Peyer's patch (tissue), 4 donors: ENCODE measurements at regions not wholly inside any gene's neighbourhood (a gene's known extent, or its start where the extent isn't known, plus 50 kb on each side); places are given as distances from the start of the nearest gene placed in this dataset.

Source experiments
- DNase-seq, 3 donors: peaks; one replicate each; pipeline ENCODE4 v3.0.0-alpha.2; 2017 to 2019
- H3K27ac ChIP-seq, 4 donors: fragments of 200-600 bp; sonication (generic); one replicate each; pipeline ENCODE4 v1.5.1; 2016 to 2019
- H3K27me3 ChIP-seq, 2 donors: fragments of 200-600 bp; sonication (generic); one replicate each; pipeline ENCODE4 v1.5.1; 2019
- H3K36me3 ChIP-seq, 3 donors: fragments of 200-600 bp; sonication (generic); one replicate each; pipeline ENCODE4 v1.5.1; 2016 to 2019
- H3K4me1 ChIP-seq, 4 donors: fragments of 200-600 bp; sonication (generic); one replicate each; pipeline ENCODE4 v1.5.1; 2016 to 2019
- H3K4me3 ChIP-seq, 4 donors: fragments of 200-600 bp; sonication (generic); 1 replicate in 3 of 4; 2 replicates in 1 of 4; pipeline ENCODE4 v1.5.1; 2016 to 2019; ENCODE audit warnings: mild to moderate bottlenecking in 1 of 4
- H3K9me3 ChIP-seq, 4 donors: fragments of 200-600 bp; sonication (generic); one replicate each; pipeline ENCODE4 v1.5.1; 2016 to 2019; ENCODE audit warnings: mild to moderate bottlenecking in 1 of 4
- CTCF ChIP-seq, 6 experiments: fragments of 450-650 bp in 4 of 6; fragments of 200-600 bp in 2 of 6; sonication (generic) in 1 of 6; IDR thresholded peaks; one replicate each; pipeline ENCODE4 v1.5.1; 2017 to 2019; ENCODE audit warnings: antibody characterized with exemption in 6 of 6, mild to moderate bottlenecking in 3 of 6, moderate library complexity in 1 of 6
- POLR2A ChIP-seq, 2 donors: fragments of 450-650 bp; IDR thresholded peaks; one replicate each; pipeline ENCODE4 v1.5.1; 2017; ENCODE audit warnings: antibody characterized with exemption in 2 of 2, mild to moderate bottlenecking in 2 of 2, moderate library complexity in 2 of 2

- TF ChIP-seq POLR2A (IDR thresholded peaks at IDR 0.05) (no peak), CTCF (IDR thresholded peaks at IDR 0.05) (no peak)
- no peak for DNase-seq
- no peaks in the 10 kb centered on the region for H3K27me3 ChIP-seq
- no peaks in the 10 kb centered on the region for H3K36me3 ChIP-seq
- H3K9me3 ChIP-seq: no peaks in the 10 kb centered on the region
- H3K27ac ChIP-seq: no peak overlapping the region
- no peaks in the 10 kb centered on the region for H3K4me1 ChIP-seq
- no peak overlapping the region for H3K4me3 ChIP-seq
Observed at GRCh38 chr12:124170760-124171159, 124.1 kb upstream of the RFLNA start.

GRCh38 chr12:124171231-124171979 lies 123.5 kb upstream of the RFLNA start:
- Histone ChIP-seq H3K4me1 (no peaks in the 10 kb centered on the region), H3K9me3 (no peaks in the 10 kb centered on the region), H3K36me3 (no peaks in the 10 kb centered on the region), H3K27me3 (no peaks in the 10 kb centered on the region), H3K27ac (no peak overlapping the region), H3K4me3 (no peak overlapping the region)
- DNase-seq: no peak
- TF ChIP-seq POLR2A (IDR thresholded peaks at IDR 0.05) (no peak), CTCF (IDR thresholded peaks at IDR 0.05) (no peak)

GRCh38 chr12:124172636-124173035 lies 122.3 kb upstream of the RFLNA start:
- Histone ChIP-seq H3K4me3 (no peak overlapping the region), H3K4me1 (no peaks in the 10 kb centered on the region), H3K9me3 (no peaks in the 10 kb centered on the region), H3K27ac (no peak overlapping the region), H3K36me3 (no peaks in the 10 kb centered on the region), H3K27me3 (no peaks in the 10 kb centered on the region)
- TF ChIP-seq CTCF (IDR thresholded peaks at IDR 0.05) (no peak), POLR2A (IDR thresholded peaks at IDR 0.05) (no peak)
- DNase-seq: no peak

- H3K27me3 ChIP-seq: no peaks in the 10 kb centered on the region
- H3K9me3 ChIP-seq: no peaks in the 10 kb centered on the region
- H3K4me3 ChIP-seq: no peak overlapping the region
- TF ChIP-seq CTCF (IDR thresholded peaks at IDR 0.05) (no peak), POLR2A (IDR thresholded peaks at IDR 0.05) (no peak)
- no peak overlapping the region for H3K27ac ChIP-seq
- DNase-seq: no peak
- H3K4me1 ChIP-seq: no peaks in the 10 kb centered on the region
- H3K36me3 ChIP-seq: no peaks in the 10 kb centered on the region
Observed at GRCh38 chr12:124173692-124174091, 121.2 kb upstream of the RFLNA start.

- Histone ChIP-seq H3K9me3 (no peaks in the 10 kb centered on the region), H3K4me3 (no peak overlapping the region), H3K27me3 (no peaks in the 10 kb centered on the region), H3K4me1 (no peaks in the 10 kb centered on the region), H3K36me3 (no peaks in the 10 kb centered on the region), H3K27ac (no peak overlapping the region)
- no peak for DNase-seq
- TF ChIP-seq CTCF (IDR thresholded peaks at IDR 0.05): no peak
- TF ChIP-seq POLR2A (IDR thresholded peaks at IDR 0.05): no peak
Observed at GRCh38 chr12:124174451-124175348, 120.2 kb upstream of the RFLNA start.
